ENCODE measurements at regions not wholly inside any gene's neighbourhood (a gene's known extent, or its start where the extent isn't known, plus 50 kb on each side); places are given as distances from the start of the nearest gene placed in this dataset.

- no peaks in the 10 kb centered on the region for H3K36me3 ChIP-seq
- FAIRE-seq = no peak
- H3K27me3 ChIP-seq = no peaks in the 10 kb centered on the region
- no peak for ATAC-seq
- TF ChIP-seq CTCF (IDR thresholded peaks at IDR 0.05) = no peak
- intact Hi-C loops (cut with DNase I) = no loop called here
- no peaks in the 10 kb centered on the region for H3K9me3 ChIP-seq
- no peak overlapping the region for H3K4me3 ChIP-seq
- no peaks in the 10 kb centered on the region for H3K4me1 ChIP-seq
- H3K27ac ChIP-seq = no peak overlapping the region
- no peak for DNase-seq
Observed at GRCh38 chr9:81239388-81239787, 450.0 kb downstream of the TLE1 start.

GRCh38 chr9:81237565-81238231, 451.6 kb downstream of the TLE1 start:
- Histone ChIP-seq H3K4me1 (no peaks in the 10 kb centered on the region), H3K27me3 (no peaks in the 10 kb centered on the region), H3K36me3 (no peaks in the 10 kb centered on the region), H3K4me3 (no peak overlapping the region), H3K9me3 (no peaks in the 10 kb centered on the region), H3K27ac (no peak overlapping the region)
- DNase-seq = no peak
- intact Hi-C loops (cut with DNase I) = no loop called here
- no peak for TF ChIP-seq CTCF (IDR thresholded peaks at IDR 0.05)
- ATAC-seq = no peak
- no peak for FAIRE-seq
- 41 to 54% methylated on average over 3 of the region's 3 CpGs for WGBS, 2 donors

GRCh38 chr9:81234924-81235610, 454.3 kb downstream of the TLE1 start:
- WGBS, 2 donors = 64 to 77% methylated on average over 6 of the region's 6 CpGs
- DNase-seq (no peak), ATAC-seq (no peak), FAIRE-seq (no peak)
- TF ChIP-seq CTCF (IDR thresholded peaks at IDR 0.05) = no peak
- Histone ChIP-seq H3K36me3 (no peaks in the 10 kb centered on the region), H3K27ac (no peak overlapping the region), H3K9me3 (no peaks in the 10 kb centered on the region), H3K27me3 (no peaks in the 10 kb centered on the region), H3K4me3 (no peak overlapping the region), H3K4me1 (no peaks in the 10 kb centered on the region)
- intact Hi-C loops (cut with DNase I) = no loop called here

DNA sequence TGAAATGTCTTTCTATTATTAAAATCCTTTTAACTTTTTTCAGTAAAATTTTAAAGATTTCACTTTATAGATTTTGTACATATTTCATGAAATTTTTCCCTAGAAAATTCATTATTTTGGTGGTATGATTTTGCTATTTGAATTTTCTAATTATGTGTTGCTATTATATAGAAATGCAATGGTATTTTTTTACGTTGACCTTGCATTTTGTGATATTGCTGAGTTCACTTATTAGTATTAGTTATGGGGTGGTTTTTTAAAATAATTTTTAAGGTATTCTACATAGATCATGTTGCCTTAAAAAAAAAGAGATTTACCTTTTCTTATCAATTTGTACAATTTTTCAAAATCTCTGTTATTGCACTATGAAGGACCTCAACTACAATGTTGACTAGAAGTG, 458.3 kb downstream of the TLE1 start:
- ATAC-seq = no peak
- TF ChIP-seq CTCF (IDR thresholded peaks at IDR 0.05) = no peak
- no peak for FAIRE-seq

More for the DNA sequence above, 458.3 kb downstream of the TLE1 start:
- Histone ChIP-seq H3K36me3 (no peaks in the 10 kb centered on the region), H3K27ac (no peak overlapping the region), H3K4me3 (no peak overlapping the region), H3K4me1 (no peaks in the 10 kb centered on the region), H3K9me3 (no peaks in the 10 kb centered on the region), H3K27me3 (no peaks in the 10 kb centered on the region)
- no peak for DNase-seq
- intact Hi-C loops (cut with DNase I) = no loop called here
- WGBS, 2 donors = 0 to 91% methylated on average over 1 of the region's 1 CpG

All from pancreas (tissue), 10 donors.